B cell (primary cell): ENCODE measurements at regions not wholly inside any gene's neighbourhood (a gene's known extent, or its start where the extent isn't known, plus 50 kb on each side); places are given as distances from the start of the nearest gene placed in this dataset.

ENCODE experiments used
- ATAC-seq: fragments of 200-7000 bp; cut with Tn5 transposase; one replicate; pipeline ENCODE4 v1.10.0; 2021; ENCODE audit warnings: low read depth, mild to moderate bottlenecking, moderate number of reproducible peaks, moderate library complexity
- CTCF ChIA-PET: fragments of 350-600 bp; sonication (Branson Sonifier 250); formaldehyde crosslinking; loops from one replicate; lab custom pipeline; 2021; ENCODE audit warnings: antibody characterized with exemption, inconsistent platforms; lab: Charles Lee
- POLR2A ChIA-PET: fragments of 350-600 bp; sonication (Branson Sonifier 250); formaldehyde crosslinking; loops from one replicate; lab custom pipeline; 2021; ENCODE audit warnings: antibody characterized with exemption; lab: Charles Lee
- DNase-seq: peaks from one replicate; pipeline ENCODE4 v3.0.0; 2013
- H2AFZ ChIP-seq: 2 replicates; pipeline ENCODE4 v1.6.1; 2012; ENCODE audit warnings: mild to moderate bottlenecking, low read depth, low read length; ENCODE audit not compliant: insufficient read depth, poor library complexity, severe bottlenecking
- H3K27ac ChIP-seq, 2 donors: 1 replicate in 1 of 2; 2 replicates in 1 of 2; pipeline ENCODE4 v1.5.1; 2012 to 2013; ENCODE audit warnings: low read length in 2 of 2, mild to moderate bottlenecking in 2 of 2, moderate library complexity in 1 of 2
- H3K27me3 ChIP-seq, 4 experiments: fragments of 200-600 bp in 1 of 4; sonication (generic) in 1 of 4; replicated peaks in 1 of 4; 1 replicate in 2 of 4; 2 replicates in 2 of 4; pipeline versions ENCODE4 v1.6.1 to v1.7.0; 2013 to 2016; ENCODE audit warnings: low read length in 3 of 4, mild to moderate bottlenecking in 2 of 4, mixed read lengths in 1 of 4, moderate library complexity in 1 of 4; ENCODE audit not compliant: insufficient read depth in 4 of 4, control insufficient read depth in 3 of 4; ENCODE audit errors: control extremely low read depth in 1 of 4
- H3K36me3 ChIP-seq, 2 experiments: replicated peaks in 1 of 2; 1 replicate in 1 of 2; 2 replicates in 1 of 2; pipeline versions ENCODE4 v1.6.1 to v1.7.1; 2013; ENCODE audit warnings: low read length in 1 of 2; ENCODE audit not compliant: insufficient read depth in 2 of 2, control insufficient read depth in 1 of 2; ENCODE audit errors: control extremely low read depth in 1 of 2, extremely low read depth in 1 of 2
- H3K4me1 ChIP-seq, 2 donors: fragments of 200-600 bp in 1 of 2; sonication (generic) in 1 of 2; 1 replicate in 1 of 2; 2 replicates in 1 of 2; pipeline versions ENCODE4 v1.5.1 to v1.6.1; 2013 to 2017; ENCODE audit warnings: low read length in 2 of 2; ENCODE audit not compliant: control insufficient read depth in 2 of 2, insufficient read depth in 2 of 2
- H3K4me2 ChIP-seq: replicated peaks from 2 replicates; pipeline ENCODE3; 2012; ENCODE audit warnings: mild to moderate bottlenecking, low read depth, low read length; ENCODE audit not compliant: poor library complexity, severe bottlenecking
- H3K4me3 ChIP-seq, 5 experiments: fragments of 200-600 bp in 1 of 5; sonication (generic) in 1 of 5; 1 replicate in 3 of 5; 2 replicates in 2 of 5; pipeline versions ENCODE4 v1.5.1 to v1.7.0; 2011 to 2016; ENCODE audit warnings: low read length in 4 of 5, mild to moderate bottlenecking in 4 of 5, low read depth in 2 of 5, control low read depth in 1 of 5, moderate library complexity in 1 of 5; ENCODE audit not compliant: insufficient read depth in 1 of 5; ENCODE audit errors: control extremely low read depth in 1 of 5, extremely low read depth in 1 of 5
- H3K79me2 ChIP-seq: fragments of 200-600 bp; sonication (generic); one replicate; pipeline ENCODE4 v1.6.0; 2016; ENCODE audit warnings: low read length; ENCODE audit not compliant: control insufficient read depth, insufficient read depth
- H3K9ac ChIP-seq: fragments of 200-600 bp; sonication (generic); 2 replicates; pipeline ENCODE4 v1.6.1; 2017; ENCODE audit warnings: mild to moderate bottlenecking, low read length, moderate library complexity
- H3K9me3 ChIP-seq, 3 donors: one replicate each; pipeline versions ENCODE4 v1.6.1 to v1.7.1; 2013; ENCODE audit warnings: low read length in 2 of 3; ENCODE audit not compliant: control insufficient read depth in 2 of 3, insufficient read depth in 1 of 3; ENCODE audit errors: control extremely low read depth in 1 of 3
- H4K20me1 ChIP-seq: 2 replicates; pipeline ENCODE4 v1.6.0; 2012; ENCODE audit warnings: mild to moderate bottlenecking, low read length; ENCODE audit not compliant: insufficient read depth, control insufficient read depth, poor library complexity, severe bottlenecking
- H3K27ac Mint-ChIP-seq: one replicate; pipeline ENCODE4 v1.8.0; 2021; ENCODE audit warnings: mixed read lengths
- H3K27me3 Mint-ChIP-seq: one replicate; pipeline ENCODE4 v1.8.0; 2021; ENCODE audit warnings: mixed read lengths
- H3K4me1 Mint-ChIP-seq: one replicate; pipeline ENCODE4 v1.8.0; 2021; ENCODE audit warnings: mixed read lengths
- H3K4me3 Mint-ChIP-seq: one replicate; pipeline ENCODE4 v1.8.0; 2021; ENCODE audit warnings: mixed read lengths
- H3K9me3 Mint-ChIP-seq: one replicate; pipeline ENCODE4 v1.8.0; 2022; ENCODE audit warnings: mixed read lengths; ENCODE audit not compliant: insufficient read depth
- EZH2 ChIP-seq: IDR thresholded peaks from 2 replicates; pipeline ENCODE4 v1.6.1; 2012; ENCODE audit warnings: borderline replicate concordance, low read depth, mild to moderate bottlenecking, moderate library complexity, low read length; ENCODE audit not compliant: insufficient read depth, poor library complexity, severe bottlenecking
- WGBS: methylation state at CpG from one replicate; pipeline ENCODE4 v1.1.5; 2013; ENCODE audit warnings: missing lambda C conversion rate; ENCODE audit not compliant: insufficient coverage; 5-methylcytosine and 5-hydroxymethylcytosine counted together
- intact Hi-C: fragments of 100-400 bp; cut with micrococcal nuclease; formaldehyde crosslinking; loops from one replicate; pipeline ENCODE4 v1.10.0; 2022
- TF ChIP-seq, protein P1 (sequence below): fragments of 200-600 bp; IDR thresholded peaks from one replicate; pipeline ENCODE4 v1.8.0; 2022; ENCODE audit warnings: antibody characterized with exemption, mild to moderate bottlenecking

DNA sequence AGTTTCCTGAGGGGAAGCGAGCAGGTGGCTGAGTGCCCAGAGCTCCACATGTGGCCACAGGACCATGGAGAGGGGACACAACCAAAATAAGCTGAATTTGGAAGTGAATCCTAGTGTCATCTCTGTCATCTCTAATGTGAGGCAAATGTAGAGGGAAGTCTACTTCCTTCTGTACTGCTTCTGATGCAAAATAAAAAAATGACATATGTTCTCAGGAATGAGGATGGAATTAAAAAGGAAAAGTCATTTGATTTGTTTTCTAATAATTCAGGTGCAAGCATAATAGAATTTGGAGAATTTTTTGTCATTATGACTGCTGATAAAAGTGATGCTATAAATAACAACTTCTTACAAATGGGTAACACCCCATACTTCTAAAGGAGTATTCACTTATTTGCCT lies 59.5 kb upstream of the POU1F1 start:
- no peaks in the 10 kb centered on the region for H3K36me3 ChIP-seq

DNA sequence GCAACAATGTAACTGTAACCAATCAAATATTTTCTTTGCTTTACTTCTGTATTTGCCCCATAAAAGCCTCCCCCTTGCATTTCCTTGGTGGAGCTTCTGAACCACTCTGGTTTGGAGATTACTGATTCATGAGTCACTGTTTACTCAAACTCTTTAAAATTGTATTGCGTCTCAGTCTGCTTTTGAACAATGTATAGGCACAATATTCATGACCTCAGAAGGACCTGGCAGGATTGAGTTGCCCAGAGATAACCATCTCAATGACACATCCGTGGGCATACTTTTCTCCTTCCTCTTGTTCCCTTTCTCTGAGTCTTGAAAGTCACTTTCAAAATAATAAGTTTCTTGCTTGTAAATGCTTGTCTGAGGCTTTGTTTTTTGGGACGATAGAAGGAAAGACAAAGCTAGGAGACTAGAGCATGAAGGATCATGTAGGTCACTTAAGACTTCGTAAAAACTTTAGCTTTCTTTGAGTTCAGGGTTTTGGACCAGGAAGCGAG lies 57.1 kb upstream of the POU1F1 start:
- WGBS = 80% methylated on average over 1 of the region's 5 CpGs
- TF ChIP-seq, protein P1, sequence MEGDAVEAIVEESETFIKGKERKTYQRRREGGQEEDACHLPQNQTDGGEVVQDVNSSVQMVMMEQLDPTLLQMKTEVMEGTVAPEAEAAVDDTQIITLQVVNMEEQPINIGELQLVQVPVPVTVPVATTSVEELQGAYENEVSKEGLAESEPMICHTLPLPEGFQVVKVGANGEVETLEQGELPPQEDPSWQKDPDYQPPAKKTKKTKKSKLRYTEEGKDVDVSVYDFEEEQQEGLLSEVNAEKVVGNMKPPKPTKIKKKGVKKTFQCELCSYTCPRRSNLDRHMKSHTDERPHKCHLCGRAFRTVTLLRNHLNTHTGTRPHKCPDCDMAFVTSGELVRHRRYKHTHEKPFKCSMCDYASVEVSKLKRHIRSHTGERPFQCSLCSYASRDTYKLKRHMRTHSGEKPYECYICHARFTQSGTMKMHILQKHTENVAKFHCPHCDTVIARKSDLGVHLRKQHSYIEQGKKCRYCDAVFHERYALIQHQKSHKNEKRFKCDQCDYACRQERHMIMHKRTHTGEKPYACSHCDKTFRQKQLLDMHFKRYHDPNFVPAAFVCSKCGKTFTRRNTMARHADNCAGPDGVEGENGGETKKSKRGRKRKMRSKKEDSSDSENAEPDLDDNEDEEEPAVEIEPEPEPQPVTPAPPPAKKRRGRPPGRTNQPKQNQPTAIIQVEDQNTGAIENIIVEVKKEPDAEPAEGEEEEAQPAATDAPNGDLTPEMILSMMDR = no peak
- no peak for TF ChIP-seq EZH2
- H4K20me1 ChIP-seq = no peaks in the 10 kb centered on the region

More for the DNA sequence above, 59.5 kb upstream of the POU1F1 start:
- Histone ChIP-seq H4K20me1 (no peaks in the 10 kb centered on the region), H3K27ac (no peak overlapping the region), H2AFZ (no peak overlapping the region), H3K9ac (no peak overlapping the region), H3K4me3 (no peak overlapping the region), H3K79me2 (no peaks in the 10 kb centered on the region), H3K4me1 (no peaks in the 10 kb centered on the region), H3K4me2 (no peak overlapping the region), H3K9me3 (no peaks in the 10 kb centered on the region), H3K27me3 (no peaks in the 10 kb centered on the region)
- Mint-ChIP-seq H3K27me3 (no peaks in the 10 kb centered on the region), H3K9me3 (no peaks in the 10 kb centered on the region), H3K4me3 (no peak overlapping the region), H3K27ac (no peak overlapping the region), H3K4me1 (no peaks in the 10 kb centered on the region)
- TF ChIP-seq, protein P1 = no peak
- TF ChIP-seq EZH2 = no peak
- ATAC-seq = no peak
- WGBS = 40% methylated on average over 1 of the region's 1 CpG
- intact Hi-C loops = no loop called here
- DNase-seq = no peak
- ChIA-PET POLR2A (no interaction called here), CTCF (interaction anchor here (1.3 kb wide), 1 partner anchor 37 kb away, joined by 3 read pairs; no protein-coding TSS in a partner anchor)

More for the DNA sequence above, 57.1 kb upstream of the POU1F1 start:
- POLR2A ChIA-PET = no interaction called here
- H3K4me1 Mint-ChIP-seq = no peaks in the 10 kb centered on the region
- intact Hi-C loops = no loop called here
- Histone ChIP-seq H3K27me3 (no peaks in the 10 kb centered on the region), H3K9ac (no peak overlapping the region), H3K9me3 (no peaks in the 10 kb centered on the region), H2AFZ (no peak overlapping the region), H3K27ac (no peak overlapping the region), H3K4me3 (no peak overlapping the region), H3K4me1 (no peaks in the 10 kb centered on the region), H3K79me2 (no peaks in the 10 kb centered on the region), H3K4me2 (no peak overlapping the region), H3K36me3 (no peaks in the 10 kb centered on the region)
- no peak overlapping the region for H3K27ac Mint-ChIP-seq
- no peak overlapping the region for H3K4me3 Mint-ChIP-seq
- no peaks in the 10 kb centered on the region for H3K9me3 Mint-ChIP-seq
- H3K27me3 Mint-ChIP-seq = no peaks in the 10 kb centered on the region
- DNase-seq = no peak
- CTCF ChIA-PET = interaction anchor here (1.7 kb wide), 1 partner anchor 18 kb away, joined by 4 read pairs; no protein-coding TSS in a partner anchor
- ATAC-seq = no peak
